Skin epidermis (tissue), 12 donors: ENCODE measurements at regions not wholly inside any gene's neighbourhood (a gene's known extent, or its start where the extent isn't known, plus 50 kb on each side); places are given as distances from the start of the nearest gene placed in this dataset.
A peak's percentile ranks its signal among the peaks of the same experiment; 100 is the strongest.

Source experiments
- H3K27ac ChIP-seq, 21 experiments: fragments of 200-600 bp; sonication (generic) in 11 of 21; one replicate each; pipeline ENCODE4 v1.5.0; 2020; ENCODE audit warnings: mild to moderate bottlenecking in 3 of 21, inconsistent platforms in 2 of 21, moderate library complexity in 2 of 21
- H3K4me3 ChIP-seq, 7 experiments: fragments of 200-600 bp; sonication (generic) in 2 of 7; one replicate each; pipeline ENCODE4 v1.5.0; 2020; ENCODE audit warnings: inconsistent platforms in 2 of 7, mild to moderate bottlenecking in 2 of 7, moderate library complexity in 1 of 7

DNA sequence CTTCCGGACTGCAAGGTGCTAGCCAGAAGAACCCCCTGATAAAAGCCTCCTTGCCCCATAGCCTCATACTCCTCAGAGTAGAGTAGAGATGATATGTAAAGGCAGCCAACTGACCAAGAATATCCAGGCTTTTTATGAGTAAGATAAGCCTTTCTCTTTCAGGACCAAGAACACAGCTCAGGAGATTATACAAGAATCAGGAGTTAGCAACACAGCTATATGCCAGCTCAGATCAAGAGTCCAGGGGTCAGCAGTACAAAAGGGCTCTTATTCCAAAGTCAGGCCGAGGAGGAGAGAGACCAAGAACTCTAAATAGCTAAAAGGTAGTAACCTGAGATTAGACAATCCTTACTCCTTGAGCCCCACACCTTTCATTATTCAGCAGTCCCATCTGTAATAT lies 135.3 kb downstream of the BTG1 start:
- no peak overlapping the region for H3K27ac ChIP-seq
- H3K4me3 ChIP-seq = no peak overlapping the region

- Histone ChIP-seq H3K4me3 (no peak overlapping the region), H3K27ac (no peak overlapping the region)
Observed at GRCh38 chr12:92008345-92008744, 137.3 kb downstream of the BTG1 start.

DNA sequence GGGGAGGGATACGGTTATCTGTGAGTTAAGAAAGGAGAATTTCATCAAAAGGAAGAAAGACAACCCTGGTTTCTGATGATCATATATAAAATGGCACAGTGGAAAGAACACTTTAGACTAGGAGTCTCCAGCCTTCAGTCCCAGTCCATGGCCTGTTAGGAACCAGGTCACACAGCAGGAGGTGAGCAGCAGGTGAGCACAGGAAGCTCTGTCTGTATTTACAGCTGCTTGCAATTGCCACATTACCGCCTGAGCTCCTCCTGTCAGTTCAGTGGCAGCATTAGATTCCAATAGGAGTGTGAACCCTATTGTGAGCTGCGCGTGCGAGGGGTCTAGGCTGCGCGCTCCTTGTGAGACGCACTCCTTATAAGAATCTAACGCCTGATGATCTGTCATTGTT lies 137.9 kb downstream of the BTG1 start:
- Histone ChIP-seq H3K4me3 (no peak overlapping the region), H3K27ac (no peak overlapping the region)

DNA sequence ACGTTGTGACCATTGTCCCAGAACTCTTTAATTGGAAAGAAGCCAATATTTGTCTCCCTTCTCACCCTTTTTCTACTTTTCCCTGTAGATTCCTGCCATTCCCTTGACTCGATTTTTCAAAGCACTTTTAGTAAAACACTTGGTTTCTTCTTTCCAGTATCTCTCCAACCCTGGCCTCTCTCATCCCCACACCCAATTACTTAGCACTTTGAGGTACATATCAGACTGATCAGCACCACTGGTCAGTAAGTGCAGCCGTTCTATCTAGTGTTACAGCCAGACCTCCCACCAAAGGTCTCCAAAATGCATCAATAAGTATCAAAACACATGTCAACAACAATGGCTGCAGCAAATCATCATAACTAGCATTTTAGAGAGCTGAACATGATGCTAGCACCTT lies 141.9 kb downstream of the BTG1 start:
- Histone ChIP-seq H3K4me3 (no peak overlapping the region), H3K27ac (no peak overlapping the region)

- H3K27ac ChIP-seq = peak overlapping the region in 1 of 21 experiments; percentile 2
Observed at GRCh38 chr12:92002673-92003382, 142.8 kb downstream of the BTG1 start.

GRCh38 chr12:92002195-92002649 lies 143.4 kb downstream of the BTG1 start:
- Histone ChIP-seq H3K27ac (no peak overlapping the region), H3K4me3 (no peak overlapping the region)

More at GRCh38 chr12:92002673-92003382, 142.8 kb downstream of the BTG1 start:
- no peak overlapping the region for H3K4me3 ChIP-seq

- Histone ChIP-seq H3K27ac (no peak overlapping the region), H3K4me3 (no peak overlapping the region)
Observed at GRCh38 chr12:92000597-92000996, 145.0 kb downstream of the BTG1 start.

- Histone ChIP-seq H3K4me3 (no peak overlapping the region), H3K27ac (no peak overlapping the region)
Observed at GRCh38 chr12:91999823-92000222, 145.8 kb downstream of the BTG1 start.

DNA sequence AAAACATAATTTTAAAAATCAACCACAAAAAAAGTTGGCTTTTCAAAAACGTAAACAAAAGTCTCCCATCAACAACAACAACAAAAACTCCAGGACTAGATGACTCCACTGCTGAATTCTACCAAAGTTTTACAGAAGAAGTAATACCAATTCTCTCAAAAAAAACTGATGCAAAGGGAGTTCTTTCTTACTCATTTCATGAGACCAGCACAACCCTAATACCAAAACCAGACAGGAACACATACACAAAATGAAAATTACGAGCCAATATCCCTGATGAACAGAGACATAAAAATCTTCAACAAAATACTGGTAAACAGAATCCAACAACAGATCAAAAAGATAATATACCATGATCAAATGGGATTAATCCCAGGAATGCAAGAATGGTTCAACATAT lies 147.3 kb downstream of the BTG1 start:
- H3K27ac ChIP-seq = no peak overlapping the region
- no peak overlapping the region for H3K4me3 ChIP-seq

GRCh38 chr12:91994208-91994797 lies 151.3 kb downstream of the BTG1 start:
- no peak overlapping the region for H3K27ac ChIP-seq
- H3K4me3 ChIP-seq = no peak overlapping the region

DNA sequence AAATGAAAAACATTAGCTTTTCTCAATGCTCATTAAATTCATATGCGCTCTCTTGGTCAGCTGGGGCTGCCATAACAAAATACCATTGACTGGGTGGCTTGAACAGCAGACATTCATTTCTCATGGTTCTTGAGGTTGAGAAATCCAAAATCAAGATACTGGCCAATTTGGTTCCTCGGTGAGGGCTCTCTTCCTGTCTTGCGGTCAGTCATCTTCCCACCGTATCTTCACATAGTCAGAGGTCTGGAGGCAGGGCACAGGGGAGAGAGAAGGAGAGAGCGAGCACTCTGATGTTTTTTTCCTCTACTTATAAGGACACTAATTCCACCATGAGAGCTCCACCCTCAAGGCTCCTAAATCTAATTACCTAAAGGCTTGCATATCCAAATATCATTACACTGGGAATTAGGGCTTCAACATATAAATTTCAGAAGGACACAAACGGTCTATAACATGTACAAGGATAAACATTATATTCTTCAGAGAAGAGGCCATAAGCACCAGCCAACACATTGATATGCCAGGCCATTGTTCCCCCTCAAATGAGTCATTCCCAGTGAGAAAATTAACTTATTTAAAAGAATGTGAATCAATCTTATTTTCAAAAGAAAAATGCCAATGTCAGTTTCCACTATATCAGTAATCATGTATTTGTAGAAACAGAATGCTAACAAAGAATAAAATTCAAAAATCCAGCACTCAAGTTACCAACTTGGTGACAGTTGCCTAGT lies 152.2 kb downstream of the BTG1 start:
- Histone ChIP-seq H3K27ac (no peak overlapping the region), H3K4me3 (no peak overlapping the region)

DNA sequence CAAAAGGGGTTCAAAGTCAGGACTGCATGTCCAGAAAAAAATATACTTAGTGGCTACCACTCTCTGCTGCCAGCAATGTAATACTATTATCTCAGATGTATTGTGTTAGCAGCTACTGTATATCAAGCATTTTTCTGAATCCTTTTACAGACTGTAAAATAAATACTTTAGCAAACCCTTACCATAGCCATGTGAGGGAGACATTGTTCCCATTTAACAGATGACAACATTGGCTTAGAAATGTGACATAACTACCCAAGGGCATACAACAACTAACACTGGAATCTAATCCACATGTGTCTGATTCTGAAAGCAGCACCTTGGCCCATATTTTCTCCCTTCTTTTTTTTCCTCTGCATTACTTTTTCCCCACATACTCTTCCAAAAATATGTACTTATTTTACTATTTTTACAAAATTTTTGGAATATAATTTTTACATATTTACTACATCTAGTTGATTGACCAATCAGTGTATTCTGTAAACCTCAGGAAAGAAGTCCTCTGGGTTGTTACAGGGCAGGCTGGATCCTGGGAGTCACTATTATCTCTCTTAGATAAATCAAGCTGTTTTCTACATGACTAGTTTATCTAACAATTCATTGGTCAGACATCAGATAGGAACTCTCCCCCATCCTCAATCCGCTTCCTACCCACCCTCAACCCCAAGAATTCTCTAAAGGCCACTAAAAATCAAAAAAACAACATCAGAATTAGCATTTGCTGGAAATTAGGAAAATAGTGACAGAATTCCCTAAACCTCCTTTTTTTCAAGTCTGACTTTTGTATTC lies 154.1 kb downstream of the BTG1 start:
- Histone ChIP-seq H3K4me3 (no peak overlapping the region), H3K27ac (peak overlapping the region in 1 of 21 experiments; percentile 9)

- peak overlapping the region in 1 of 21 experiments; percentile 9 for H3K27ac ChIP-seq
- H3K4me3 ChIP-seq = no peak overlapping the region
Observed at GRCh38 chr12:91990525-91990924, 155.1 kb downstream of the BTG1 start.

- Histone ChIP-seq H3K27ac (peak overlapping the region in 2 of 21 experiments; percentile 21 to 31), H3K4me3 (no peak overlapping the region)
Observed at GRCh38 chr12:91989143-91989542, 156.5 kb downstream of the BTG1 start.

- peak overlapping the region in 3 of 21 experiments; percentile 16 to 31 (median 21) for H3K27ac ChIP-seq
- no peak overlapping the region for H3K4me3 ChIP-seq
Observed at GRCh38 chr12:91988086-91988923, 157.3 kb downstream of the BTG1 start.

DNA sequence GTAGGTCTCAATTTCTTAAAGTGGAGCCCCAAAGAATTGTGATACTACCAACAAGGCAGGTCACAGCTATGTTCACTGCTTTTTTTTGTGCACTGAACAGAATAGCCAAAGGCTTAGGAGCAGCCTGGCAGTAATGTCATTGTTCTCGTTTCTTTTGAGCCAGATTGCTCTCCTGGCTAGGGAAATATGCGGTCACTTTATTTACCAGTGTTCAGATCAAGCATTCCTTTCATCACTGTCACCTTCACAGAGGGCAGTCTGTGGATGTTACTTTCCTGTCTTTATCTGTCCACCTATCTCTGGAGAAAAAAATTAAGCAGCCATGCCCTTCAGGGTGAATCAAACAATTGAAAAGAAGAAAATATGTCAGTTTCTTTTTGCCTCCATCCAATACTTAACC lies 159.6 kb downstream of the BTG1 start:
- no peak overlapping the region for H3K27ac ChIP-seq
- H3K4me3 ChIP-seq = no peak overlapping the region

- H3K27ac ChIP-seq = no peak overlapping the region
- H3K4me3 ChIP-seq = no peak overlapping the region
Observed at GRCh38 chr12:91985002-91985787, 160.5 kb downstream of the BTG1 start.

DNA sequence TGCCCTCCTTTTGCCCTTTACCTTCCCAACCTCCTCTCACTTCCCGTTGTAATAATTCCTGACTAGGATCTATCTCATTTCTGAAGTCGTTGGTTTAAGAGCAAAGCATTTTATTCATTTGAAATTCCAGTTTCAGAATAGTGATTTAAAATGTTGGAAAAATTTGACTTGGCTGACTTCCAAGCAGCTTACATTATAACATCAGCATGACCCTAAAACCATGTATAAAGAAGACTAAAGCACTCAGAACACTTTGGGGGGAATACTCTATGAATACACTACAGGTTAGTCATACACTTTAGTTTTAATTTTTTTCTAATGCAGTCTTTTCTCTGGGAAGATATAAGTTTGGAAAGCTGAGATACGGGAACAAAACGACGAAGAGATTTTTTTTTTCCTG lies 161.1 kb downstream of the BTG1 start:
- H3K4me3 ChIP-seq = no peak overlapping the region
- no peak overlapping the region for H3K27ac ChIP-seq
